ENCODE measurements at regions not wholly inside any gene's neighbourhood (a gene's known extent, or its start where the extent isn't known, plus 50 kb on each side); places are given as distances from the start of the nearest gene placed in this dataset.

GRCh38 chr5:98635656-98636055, 137.8 kb upstream of the RGMB start:
- Histone ChIP-seq H3K9me3 (no peaks in the 10 kb centered on the region), H3K36me3 (ENCODE audit: control insufficient read depth, insufficient read depth, low read length) (no peaks in the 10 kb centered on the region), H3K4me3 (ENCODE audit: low read depth, low read length) (no peak overlapping the region), H3K27me3 (replicated peaks; ENCODE audit: control insufficient read depth, insufficient read depth, low read length) (no peaks in the 10 kb centered on the region), H3K4me1 (no peaks in the 10 kb centered on the region)
- H3K4me3 Mint-ChIP-seq (ENCODE audit: unreplicated experiment) = no peak overlapping the region
- H3K4me1 Mint-ChIP-seq (ENCODE audit: low read depth, unreplicated experiment) = no peaks in the 10 kb centered on the region
- no peak for TF ChIP-seq CTCF (IDR thresholded peaks at IDR 0.05; ENCODE audit: insufficient read depth in 1 of 2, low read depth in 1 of 2, low read length in 1 of 2, severe bottlenecking in 1 of 2, unreplicated experiment in 1 of 2)
- intact Hi-C loops (cut with micrococcal nuclease; ENCODE audit: unreplicated experiment) = no loop called here
- BruUV-seq (replicated peaks) = no TSS peak
- H3K9me3 Mint-ChIP-seq (ENCODE audit: unreplicated experiment) = no peaks in the 10 kb centered on the region
- no peaks in the 10 kb centered on the region for H3K27me3 Mint-ChIP-seq (ENCODE audit: insufficient read depth, unreplicated experiment)
- ChIA-PET POLR2A (no interaction called here), CTCF (no interaction called here)
- DNase-seq = no peak
- no peak overlapping the region for H3K27ac Mint-ChIP-seq (ENCODE audit: unreplicated experiment)
- no peaks in the 10 kb centered on the region for H3K36me3 Mint-ChIP-seq (ENCODE audit: insufficient read depth, unreplicated experiment)

DNA sequence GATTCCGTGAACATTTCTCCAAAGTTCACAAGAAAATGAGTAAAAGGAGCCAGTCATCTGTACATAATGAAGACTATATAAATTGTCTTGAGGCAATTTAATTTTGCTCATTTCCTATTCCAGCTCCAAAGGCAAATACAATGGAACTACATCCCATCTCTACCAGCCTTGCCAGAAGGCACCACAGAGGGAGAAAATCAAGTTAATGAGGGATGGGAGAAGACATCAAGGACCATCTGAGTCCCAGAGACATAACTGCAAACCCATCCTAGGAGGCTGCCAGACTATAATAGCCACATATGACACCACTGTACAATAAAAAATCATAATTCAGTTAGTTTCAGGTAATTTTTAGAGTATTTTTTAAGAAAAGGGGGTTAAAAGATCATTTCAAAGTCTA, 136.3 kb upstream of the RGMB start:
- no peak for DNase-seq
- no peak overlapping the region for H3K4me3 ChIP-seq (ENCODE audit: low read depth, low read length)
- intact Hi-C loops (cut with micrococcal nuclease; ENCODE audit: unreplicated experiment) = no loop called here
- ChIA-PET POLR2A (no interaction called here), CTCF (no interaction called here)
- Mint-ChIP-seq H3K4me3 (ENCODE audit: unreplicated experiment) (no peak overlapping the region), H3K27me3 (ENCODE audit: insufficient read depth, unreplicated experiment) (no peaks in the 10 kb centered on the region), H3K36me3 (ENCODE audit: insufficient read depth, unreplicated experiment) (no peaks in the 10 kb centered on the region), H3K4me1 (ENCODE audit: low read depth, unreplicated experiment) (no peaks in the 10 kb centered on the region), H3K27ac (ENCODE audit: unreplicated experiment) (no peak overlapping the region), H3K9me3 (ENCODE audit: unreplicated experiment) (no peaks in the 10 kb centered on the region)
- TF ChIP-seq CTCF (IDR thresholded peaks at IDR 0.05; ENCODE audit: insufficient read depth in 1 of 2, low read depth in 1 of 2, low read length in 1 of 2, severe bottlenecking in 1 of 2, unreplicated experiment in 1 of 2) = no peak
- H3K4me1 ChIP-seq = no peaks in the 10 kb centered on the region
- no peaks in the 10 kb centered on the region for H3K27me3 ChIP-seq (replicated peaks; ENCODE audit: control insufficient read depth, insufficient read depth, low read length)
- no peaks in the 10 kb centered on the region for H3K36me3 ChIP-seq (ENCODE audit: control insufficient read depth, insufficient read depth, low read length)
- BruUV-seq (replicated peaks) = no TSS peak
- H3K9me3 ChIP-seq = no peaks in the 10 kb centered on the region

DNA sequence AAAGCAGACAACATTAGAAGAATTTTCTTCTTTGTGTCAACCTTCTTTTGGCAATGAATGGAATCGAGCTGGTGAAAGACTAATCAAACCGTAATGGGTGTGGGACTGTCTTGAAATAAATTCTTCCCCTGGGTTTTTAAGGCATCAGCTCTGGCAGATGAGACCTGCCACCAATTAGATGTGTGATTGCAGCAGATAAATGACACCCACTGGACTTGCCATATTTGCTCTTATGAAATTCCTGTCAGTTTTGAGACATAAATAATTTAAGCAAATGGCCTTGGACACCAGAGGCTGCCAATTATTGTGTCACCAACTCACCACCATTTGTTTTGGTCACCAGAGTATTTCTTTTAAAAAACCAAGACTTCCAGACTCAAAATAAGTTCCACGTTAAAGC, 135.9 kb upstream of the RGMB start:
- no peaks in the 10 kb centered on the region for H3K9me3 Mint-ChIP-seq (ENCODE audit: unreplicated experiment)
- no peaks in the 10 kb centered on the region for H3K4me1 Mint-ChIP-seq (ENCODE audit: low read depth, unreplicated experiment)
- ChIA-PET POLR2A (no interaction called here), CTCF (no interaction called here)
- H3K27ac Mint-ChIP-seq (ENCODE audit: unreplicated experiment) = no peak overlapping the region
- Histone ChIP-seq H3K4me1 (no peaks in the 10 kb centered on the region), H3K27me3 (replicated peaks; ENCODE audit: control insufficient read depth, insufficient read depth, low read length) (no peaks in the 10 kb centered on the region), H3K36me3 (ENCODE audit: control insufficient read depth, insufficient read depth, low read length) (no peaks in the 10 kb centered on the region), H3K4me3 (ENCODE audit: low read depth, low read length) (no peak overlapping the region), H3K9me3 (no peaks in the 10 kb centered on the region)
- intact Hi-C loops (cut with micrococcal nuclease; ENCODE audit: unreplicated experiment) = no loop called here
- BruUV-seq (replicated peaks) = no TSS peak
- TF ChIP-seq CTCF (IDR thresholded peaks at IDR 0.05; ENCODE audit: insufficient read depth in 1 of 2, low read depth in 1 of 2, low read length in 1 of 2, severe bottlenecking in 1 of 2, unreplicated experiment in 1 of 2) = no peak
- no peak for DNase-seq
- H3K36me3 Mint-ChIP-seq (ENCODE audit: insufficient read depth, unreplicated experiment) = no peaks in the 10 kb centered on the region
- H3K27me3 Mint-ChIP-seq (ENCODE audit: insufficient read depth, unreplicated experiment) = no peaks in the 10 kb centered on the region
- no peak overlapping the region for H3K4me3 Mint-ChIP-seq (ENCODE audit: unreplicated experiment)
